COLO668 (cell line): ENCODE measurements at regions not wholly inside any gene's neighbourhood (a gene's known extent, or its start where the extent isn't known, plus 50 kb on each side); places are given as distances from the start of the nearest gene placed in this dataset.
"Not testable (repeated sequence)": the region's sequence is repeated elsewhere in the genome, so short reads cannot be mapped to it uniquely, and the experiment has no call there.

Experiments used
- DNase-seq: peaks from one replicate; lab custom pipeline; 2025; ENCODE audit not compliant: unreplicated experiment; lab: John Stamatoyannopoulos, UW

GRCh38 chr2:182631299-182631698, 84.8 kb upstream of the DNAJC10 start:
- no peak for DNase-seq

- no peak for DNase-seq
Measured at GRCh38 chr2:182634386-182634785, 81.7 kb upstream of the DNAJC10 start.

- no peak for DNase-seq
Measured at GRCh38 chr2:182636699-182637098, 79.4 kb upstream of the DNAJC10 start.

- DNase-seq, result no peak
Measured at GRCh38 chr2:182638667-182639066, 77.4 kb upstream of the DNAJC10 start.

- DNase-seq, result no peak
Measured at GRCh38 chr2:182639971-182640370, 76.1 kb upstream of the DNAJC10 start.

- DNase-seq, result no peak
Measured at GRCh38 chr2:182642328-182642727, 73.7 kb upstream of the DNAJC10 start.

- no peak for DNase-seq
Measured at GRCh38 chr2:182646763-182647498, 69.1 kb upstream of the DNAJC10 start.

GRCh38 chr2:182647499-182647787, 68.6 kb upstream of the DNAJC10 start:
- DNase-seq, result no peak

GRCh38 chr2:182649316-182649715, 66.7 kb upstream of the DNAJC10 start:
- DNase-seq, result peak; percentile 29

- DNase-seq, result no peak
Measured at GRCh38 chr2:182650704-182651103, 65.4 kb upstream of the DNAJC10 start.

GRCh38 chr2:182652326-182652725, 63.7 kb upstream of the DNAJC10 start:
- no peak for DNase-seq

- no peak for DNase-seq
Measured at GRCh38 chr2:182655750-182656149, 60.3 kb upstream of the DNAJC10 start.

GRCh38 chr2:182664212-182664611, 51.8 kb upstream of the DNAJC10 start:
- DNase-seq, result no peak

GRCh38 chr2:182665500-182665899, 50.6 kb upstream of the DNAJC10 start:
- not testable (repeated sequence) for DNase-seq
